CD8-positive, alpha-beta memory T cell (primary cell): ENCODE measurements at regions not wholly inside any gene's neighbourhood (a gene's known extent, or its start where the extent isn't known, plus 50 kb on each side); places are given as distances from the start of the nearest gene placed in this dataset.
"Not testable (repeated sequence)": the region's sequence is repeated elsewhere in the genome, so short reads cannot be mapped to it uniquely, and the experiment has no call there.

Experiments used
- CTCF ChIA-PET: fragments of 350-600 bp; sonication (Branson Sonifier 250); formaldehyde crosslinking; loops from one replicate; lab custom pipeline; 2021; ENCODE audit warnings: antibody characterized with exemption; lab: Charles Lee
- POLR2A ChIA-PET: fragments of 350-600 bp; sonication (Branson Sonifier 250); formaldehyde crosslinking; loops from one replicate; lab custom pipeline; 2021; ENCODE audit warnings: antibody characterized with exemption; lab: Charles Lee
- DNase-seq, 5 donors: peaks; one replicate each; pipeline versions ENCODE4 v3.0.0 to v3.0.0-alpha.2; 2020 to 2022; ENCODE audit warnings: mixed read lengths in 1 of 5
- H3K27ac ChIP-seq: one replicate; pipeline ENCODE4 v1.7.0; 2013; ENCODE audit warnings: low read depth, mild to moderate bottlenecking, low read length, moderate library complexity
- H3K27me3 ChIP-seq: 2 replicates; pipeline ENCODE4 v1.7.0; 2013; ENCODE audit warnings: low read length, mild to moderate bottlenecking; ENCODE audit not compliant: insufficient read depth, poor library complexity, severe bottlenecking
- H3K36me3 ChIP-seq: 2 replicates; pipeline ENCODE4 v1.7.0; 2013; ENCODE audit warnings: mild to moderate bottlenecking, low read length, moderate library complexity; ENCODE audit not compliant: insufficient read depth
- H3K4me1 ChIP-seq: 2 replicates; pipeline ENCODE4 v1.7.0; 2013; ENCODE audit warnings: mild to moderate bottlenecking, low read length, moderate library complexity; ENCODE audit not compliant: insufficient read depth
- H3K4me3 ChIP-seq: 2 replicates; pipeline ENCODE4 v1.7.0; 2013; ENCODE audit warnings: mild to moderate bottlenecking, low read length
- H3K9me3 ChIP-seq: 2 replicates; pipeline ENCODE4 v1.7.0; 2013; ENCODE audit warnings: mild to moderate bottlenecking, low read length
- H3K27ac Mint-ChIP-seq, 8 donors: one replicate each; pipeline ENCODE4 v1.8.0; 2020 to 2021; ENCODE audit warnings: mixed read lengths in 8 of 8, mild to moderate bottlenecking in 6 of 8, inconsistent platforms in 3 of 8, moderate library complexity in 3 of 8
- H3K27me3 Mint-ChIP-seq, 2 donors: one replicate each; pipeline ENCODE4 v1.8.0; 2020 to 2021; ENCODE audit warnings: mixed read lengths in 2 of 2, mild to moderate bottlenecking in 1 of 2, moderate library complexity in 1 of 2
- H3K36me3 Mint-ChIP-seq, 3 donors: one replicate each; pipeline ENCODE4 v1.8.0; 2020 to 2021; ENCODE audit warnings: mixed read lengths in 3 of 3, inconsistent platforms in 1 of 3, mild to moderate bottlenecking in 1 of 3
- H3K4me1 Mint-ChIP-seq, 3 donors: one replicate each; pipeline ENCODE4 v1.8.0; 2020 to 2021; ENCODE audit warnings: mixed read lengths in 3 of 3, inconsistent platforms in 1 of 3, mild to moderate bottlenecking in 1 of 3
- H3K4me3 Mint-ChIP-seq, 7 donors: one replicate each; pipeline ENCODE4 v1.8.0; 2020 to 2021; ENCODE audit warnings: mixed read lengths in 7 of 7, mild to moderate bottlenecking in 6 of 7, moderate library complexity in 4 of 7, inconsistent platforms in 2 of 7
- H3K9me3 Mint-ChIP-seq, 5 donors: one replicate each; pipeline ENCODE4 v1.8.0; 2020 to 2022; ENCODE audit warnings: mixed read lengths in 5 of 5, mild to moderate bottlenecking in 3 of 5, moderate library complexity in 2 of 5, inconsistent platforms in 1 of 5

DNA sequence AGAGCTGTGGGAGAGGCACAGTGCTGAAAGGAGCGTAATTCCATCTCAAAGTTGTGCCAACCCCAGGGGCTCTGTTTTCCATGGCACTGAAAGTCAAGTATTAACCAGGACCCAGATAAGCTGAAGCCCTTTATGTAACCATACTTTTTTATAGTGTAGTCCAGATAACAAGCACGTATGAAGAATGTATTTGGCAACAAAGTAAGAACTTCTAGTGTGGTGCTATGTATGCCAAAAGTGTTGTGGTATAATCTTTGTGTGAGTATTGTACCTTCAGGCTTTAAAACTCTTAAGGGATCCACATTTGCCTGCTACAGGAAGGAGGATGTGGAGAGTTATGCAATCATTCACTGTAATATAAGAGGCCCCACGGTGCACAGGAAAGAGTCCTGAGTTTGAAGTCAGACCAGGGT lies 129.4 kb downstream of the IBTK start:
- Mint-ChIP-seq H3K36me3 (no peaks in the 10 kb centered on the region), H3K27ac (no peak overlapping the region), H3K4me1 (no peaks in the 10 kb centered on the region), H3K9me3 (peaks cover 0 to 2% (median 0%) of the 10 kb centered on the region in 5 donors), H3K4me3 (no peak overlapping the region), H3K27me3 (no peaks in the 10 kb centered on the region)
- Histone ChIP-seq H3K27me3 (no peaks in the 10 kb centered on the region), H3K36me3 (no peaks in the 10 kb centered on the region), H3K4me3 (no peak overlapping the region), H3K27ac (no peak overlapping the region), H3K4me1 (no peaks in the 10 kb centered on the region), H3K9me3 (no peaks in the 10 kb centered on the region)
- ChIA-PET CTCF (no interaction called here), POLR2A (no interaction called here)
- no peak for DNase-seq

DNA sequence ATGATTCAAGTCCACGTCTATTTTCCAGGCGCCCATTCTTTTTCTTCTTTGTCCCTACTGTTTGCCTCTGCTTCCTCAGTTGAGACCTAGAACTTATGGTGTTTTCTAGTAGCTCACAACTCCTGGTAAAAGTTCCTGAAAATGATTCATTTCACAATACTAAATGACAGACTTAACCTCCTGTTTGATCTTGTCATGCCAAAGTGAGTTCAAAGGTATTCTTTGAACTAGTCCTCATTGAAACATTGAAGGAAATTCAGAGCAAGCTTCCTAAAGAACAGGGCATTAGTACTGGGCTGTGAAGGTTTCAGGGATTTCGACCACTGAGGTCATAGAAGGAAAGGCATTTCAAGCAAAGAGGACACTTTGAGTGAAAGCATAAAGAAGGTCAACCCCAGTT lies 132.8 kb downstream of the IBTK start:
- CTCF ChIA-PET = no interaction called here
- Mint-ChIP-seq H3K4me3 (no peak overlapping the region), H3K4me1 (no peaks in the 10 kb centered on the region), H3K36me3 (no peaks in the 10 kb centered on the region), H3K27me3 (no peaks in the 10 kb centered on the region), H3K9me3 (peaks cover 0 to 3% (median 2%) of the 10 kb centered on the region in 5 donors), H3K27ac (no peak overlapping the region)
- POLR2A ChIA-PET = no interaction called here
- H3K9me3 ChIP-seq = no peaks in the 10 kb centered on the region
- H3K4me3 ChIP-seq = no peak overlapping the region
- no peaks in the 10 kb centered on the region for H3K36me3 ChIP-seq
- H3K4me1 ChIP-seq = no peaks in the 10 kb centered on the region
- H3K27me3 ChIP-seq = no peaks in the 10 kb centered on the region
- no peak for DNase-seq
- H3K27ac ChIP-seq = no peak overlapping the region

DNA sequence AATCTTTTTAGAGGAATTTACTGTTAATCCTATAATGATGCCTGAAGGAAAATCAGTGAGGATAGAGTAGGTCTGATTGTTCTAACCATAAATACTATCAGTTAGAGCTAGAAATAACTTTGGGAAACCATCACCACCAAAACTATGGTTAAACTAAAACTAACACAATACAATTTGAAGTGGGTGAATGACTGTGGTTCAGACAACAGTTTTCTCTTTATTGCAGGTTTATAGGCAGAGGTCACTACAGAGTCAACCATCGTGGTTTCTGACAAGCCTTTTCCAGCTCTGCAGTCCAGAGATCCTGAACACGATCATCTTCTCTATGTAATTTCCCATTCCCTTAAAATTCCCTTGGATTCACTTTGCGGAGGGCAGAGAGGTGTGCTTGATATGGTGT lies 134.3 kb downstream of the IBTK start:
- Histone ChIP-seq H3K9me3 (no peaks in the 10 kb centered on the region), H3K4me1 (no peaks in the 10 kb centered on the region), H3K27ac (no peak overlapping the region), H3K36me3 (no peaks in the 10 kb centered on the region), H3K4me3 (no peak overlapping the region), H3K27me3 (no peaks in the 10 kb centered on the region)
- H3K27ac Mint-ChIP-seq = no peak overlapping the region
- H3K4me1 Mint-ChIP-seq = no peaks in the 10 kb centered on the region
- peaks cover 0 to 17% (median 5%) of the 10 kb centered on the region in 5 donors for H3K9me3 Mint-ChIP-seq
- no peaks in the 10 kb centered on the region for H3K27me3 Mint-ChIP-seq
- ChIA-PET CTCF (no interaction called here), POLR2A (no interaction called here)
- H3K36me3 Mint-ChIP-seq = no peaks in the 10 kb centered on the region
- DNase-seq = no peak
- no peak overlapping the region for H3K4me3 Mint-ChIP-seq

DNA sequence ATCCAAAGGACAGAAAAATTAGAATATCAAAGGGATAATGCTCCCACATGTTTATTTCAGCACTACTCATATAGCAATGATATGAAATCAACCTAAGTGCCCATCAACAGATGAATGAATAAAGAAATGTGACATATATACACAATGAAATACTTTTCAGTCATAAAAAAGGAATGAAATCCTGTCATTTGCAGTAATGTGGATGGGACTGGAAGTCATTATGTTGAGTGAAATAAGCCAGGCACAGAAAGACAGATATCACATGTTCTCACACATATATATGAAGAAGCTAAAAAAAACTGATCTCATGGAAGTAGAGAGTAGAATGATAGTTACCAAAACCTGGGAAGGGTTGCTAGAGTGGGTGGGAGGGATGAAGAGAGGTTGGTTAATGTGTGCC lies 135.7 kb downstream of the IBTK start:
- no peaks in the 10 kb centered on the region for H3K36me3 Mint-ChIP-seq
- no peaks in the 10 kb centered on the region for H3K4me1 Mint-ChIP-seq
- H3K27ac Mint-ChIP-seq = no peak overlapping the region
- H3K4me3 Mint-ChIP-seq = no peak overlapping the region
- H3K27me3 ChIP-seq = no peaks in the 10 kb centered on the region
- no peaks in the 10 kb centered on the region for H3K4me1 ChIP-seq
- peaks cover 0 to 17% (median 5%) of the 10 kb centered on the region in 5 donors for H3K9me3 Mint-ChIP-seq
- H3K27me3 Mint-ChIP-seq = no peaks in the 10 kb centered on the region
- H3K27ac ChIP-seq = no peak overlapping the region
- H3K36me3 ChIP-seq = no peaks in the 10 kb centered on the region
- DNase-seq = no peak
- CTCF ChIA-PET = no interaction called here
- POLR2A ChIA-PET = no interaction called here
- no peaks in the 10 kb centered on the region for H3K9me3 ChIP-seq
- no peak overlapping the region for H3K4me3 ChIP-seq

DNA sequence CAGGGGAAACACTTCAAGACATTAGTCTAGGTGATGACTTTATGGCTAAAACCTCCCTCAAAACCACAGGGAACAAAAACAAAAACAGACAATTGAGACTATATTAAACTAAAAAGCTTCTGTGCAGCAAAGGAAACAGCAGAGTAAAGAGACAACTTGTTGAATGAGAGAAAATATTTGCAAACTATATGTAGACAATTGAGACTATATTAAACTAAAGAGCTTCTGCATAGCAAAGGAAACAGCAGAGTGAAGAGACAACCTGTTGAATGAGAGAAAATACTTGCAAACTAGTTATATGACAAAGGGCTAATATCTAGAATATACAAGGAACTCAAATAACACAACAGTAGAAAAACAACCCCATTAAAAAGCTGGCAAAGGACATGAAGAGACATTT lies 136.4 kb downstream of the IBTK start:
- ChIA-PET CTCF (no interaction called here), POLR2A (no interaction called here)
- H3K4me1 ChIP-seq = no peaks in the 10 kb centered on the region
- no peaks in the 10 kb centered on the region for H3K9me3 ChIP-seq
- Mint-ChIP-seq H3K9me3 (peaks cover 0 to 17% (median 5%) of the 10 kb centered on the region in 5 donors), H3K4me1 (no peaks in the 10 kb centered on the region), H3K4me3 (no peak overlapping the region), H3K27ac (no peak overlapping the region), H3K27me3 (no peaks in the 10 kb centered on the region), H3K36me3 (no peaks in the 10 kb centered on the region)
- no peak overlapping the region for H3K27ac ChIP-seq
- H3K4me3 ChIP-seq = no peak overlapping the region
- no peaks in the 10 kb centered on the region for H3K36me3 ChIP-seq
- H3K27me3 ChIP-seq = no peaks in the 10 kb centered on the region
- no peak for DNase-seq

DNA sequence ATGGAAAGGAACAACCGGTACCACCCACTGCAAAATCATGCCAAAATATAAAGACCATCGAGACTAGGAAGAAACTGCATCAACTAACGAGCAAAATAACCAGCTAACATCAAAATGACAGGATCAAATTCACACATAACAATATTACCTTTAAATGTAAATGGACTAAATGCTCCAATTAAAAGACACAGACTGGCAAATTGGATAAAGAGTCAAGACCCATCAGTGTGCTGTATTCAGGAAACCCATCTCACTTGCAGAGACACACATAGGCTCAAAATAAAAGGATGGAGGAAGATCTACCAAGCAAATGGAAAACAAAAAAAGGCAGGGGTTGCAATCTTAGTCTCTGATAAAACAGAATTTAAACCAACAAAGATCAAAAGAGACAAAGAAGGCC lies 144.4 kb downstream of the IBTK start:
- DNase-seq, H3K27ac Mint-ChIP-seq, H3K4me3 ChIP-seq, POLR2A ChIA-PET, H3K4me3 Mint-ChIP-seq, H3K4me1 Mint-ChIP-seq, H3K36me3 ChIP-seq, H3K9me3 ChIP-seq, H3K36me3 Mint-ChIP-seq, H3K27me3 ChIP-seq, H3K9me3 Mint-ChIP-seq, H3K27me3 Mint-ChIP-seq, CTCF ChIA-PET, H3K4me1 ChIP-seq, H3K27ac ChIP-seq: not testable (repeated sequence)

DNA sequence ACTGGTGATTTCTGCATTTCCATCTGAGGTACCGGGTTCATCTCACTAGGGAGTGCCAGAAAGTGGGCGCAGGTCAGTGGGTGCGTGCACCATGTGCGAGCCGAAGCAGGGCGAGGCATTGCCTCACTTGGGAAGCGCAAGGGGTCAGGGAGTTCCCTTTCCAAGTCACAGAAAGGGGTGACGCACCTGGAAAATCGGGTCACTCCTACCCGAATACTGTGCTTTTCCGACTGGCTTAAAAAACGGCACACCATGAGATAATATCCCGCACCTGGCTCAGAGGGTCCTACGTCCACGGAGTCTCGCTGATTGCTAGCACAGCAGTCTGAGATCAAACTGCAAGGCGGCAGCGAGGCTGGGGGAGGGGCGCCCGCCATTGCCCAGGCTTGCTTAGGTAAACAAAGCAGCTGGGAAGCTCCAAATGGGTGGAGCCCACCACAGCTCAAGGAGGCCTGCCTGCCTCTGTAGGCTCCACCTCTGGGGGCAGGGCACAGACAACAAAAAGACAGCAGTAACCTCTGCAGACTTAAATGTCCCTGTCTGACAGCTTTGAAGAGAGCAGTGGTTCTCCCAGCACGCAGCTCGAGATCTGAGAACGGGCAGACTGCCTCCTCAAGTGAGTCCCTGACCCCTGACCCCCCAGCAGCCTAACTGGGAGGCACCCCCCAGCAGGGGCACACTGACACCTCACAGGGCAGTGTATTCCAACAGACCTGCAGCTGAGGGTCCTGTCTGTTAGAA lies 146.0 kb downstream of the IBTK start:
- H3K27me3 Mint-ChIP-seq, H3K4me3 Mint-ChIP-seq, H3K36me3 ChIP-seq, POLR2A ChIA-PET, DNase-seq, H3K27ac ChIP-seq, H3K9me3 Mint-ChIP-seq, H3K36me3 Mint-ChIP-seq, H3K4me1 Mint-ChIP-seq, H3K4me1 ChIP-seq, H3K4me3 ChIP-seq, H3K27me3 ChIP-seq, CTCF ChIA-PET, H3K27ac Mint-ChIP-seq, H3K9me3 ChIP-seq: not testable (repeated sequence)

DNA sequence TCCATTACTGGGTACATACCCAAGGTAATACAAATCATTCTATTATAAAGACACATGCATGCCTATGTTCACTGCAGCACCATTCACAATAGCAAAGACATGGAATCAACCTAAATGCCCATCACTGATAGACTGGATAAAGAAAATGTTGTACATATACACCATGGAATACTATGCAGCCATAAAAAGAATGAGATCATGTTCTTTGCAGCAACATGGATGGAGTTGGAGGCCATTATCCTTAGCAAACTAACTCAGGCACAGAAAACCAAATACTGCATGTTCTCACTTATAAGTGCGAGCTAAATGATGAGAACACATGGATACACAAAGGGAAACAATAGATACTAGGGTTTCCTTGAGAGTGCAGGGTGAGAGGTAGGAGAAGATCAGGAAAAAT lies 146.8 kb downstream of the IBTK start:
- H3K27me3 Mint-ChIP-seq, H3K4me3 Mint-ChIP-seq, POLR2A ChIA-PET, H3K9me3 ChIP-seq, H3K27me3 ChIP-seq, H3K4me1 Mint-ChIP-seq, H3K27ac ChIP-seq, H3K27ac Mint-ChIP-seq, H3K4me3 ChIP-seq, H3K36me3 Mint-ChIP-seq, H3K4me1 ChIP-seq, CTCF ChIA-PET, H3K36me3 ChIP-seq, H3K9me3 Mint-ChIP-seq, DNase-seq: not testable (repeated sequence)

DNA sequence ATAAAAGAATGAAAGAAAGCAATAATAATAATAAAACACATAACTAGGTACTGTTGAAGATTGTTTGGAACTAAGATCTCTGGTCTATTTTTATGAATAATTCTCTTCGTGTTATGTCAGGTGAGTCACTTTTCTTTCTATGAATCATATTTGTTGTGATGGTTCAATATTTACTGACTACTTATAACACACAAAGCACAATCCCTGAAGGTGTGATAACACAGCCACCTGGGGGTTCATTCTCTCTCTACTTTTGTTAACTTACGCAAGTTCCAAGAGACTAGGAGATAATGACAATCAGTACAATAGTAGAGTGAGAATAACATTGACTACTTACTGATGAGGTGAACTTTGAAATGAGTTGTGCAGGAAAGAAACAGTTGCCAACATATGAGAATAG lies 149.9 kb downstream of the IBTK start:
- no peaks in the 10 kb centered on the region for H3K9me3 ChIP-seq
- no peak overlapping the region for H3K4me3 Mint-ChIP-seq
- H3K4me3 ChIP-seq = no peak overlapping the region
- peaks cover 3 to 6% of the 10 kb centered on the region in 2 donors for H3K27me3 Mint-ChIP-seq
- ChIA-PET CTCF (no interaction called here), POLR2A (no interaction called here)
- H3K4me1 ChIP-seq = no peaks in the 10 kb centered on the region
- H3K9me3 Mint-ChIP-seq = peaks cover 0 to 9% (median 4%) of the 10 kb centered on the region in 5 donors
- no peak overlapping the region for H3K27ac Mint-ChIP-seq
- H3K27ac ChIP-seq = no peak overlapping the region
- no peaks in the 10 kb centered on the region for H3K27me3 ChIP-seq
- H3K36me3 Mint-ChIP-seq = no peaks in the 10 kb centered on the region
- no peaks in the 10 kb centered on the region for H3K36me3 ChIP-seq
- H3K4me1 Mint-ChIP-seq = no peaks in the 10 kb centered on the region
- no peak for DNase-seq
